ENCODE measurements at regions not wholly inside any gene's neighbourhood (a gene's known extent, or its start where the extent isn't known, plus 50 kb on each side); places are given as distances from the start of the nearest gene placed in this dataset.
"Not testable (repeated sequence)": the region's sequence is repeated elsewhere in the genome, so short reads cannot be mapped to it uniquely, and the experiment has no call there.

- POLR2A ChIA-PET = no interaction called here
- TF ChIP-seq LEF1 (IDR thresholded peaks at IDR 0.05; ENCODE audit: borderline replicate concordance) = no peak
- no peak for TF ChIP-seq FOXA1 (IDR thresholded peaks at IDR 0.05)
- no peak for DNase-seq (ENCODE audit: extremely low spot score)
- CTCF ChIA-PET = no interaction called here
Observed at GRCh38 chr16:86228713-86229112, 281.6 kb upstream of the FOXF1 start.

DNA sequence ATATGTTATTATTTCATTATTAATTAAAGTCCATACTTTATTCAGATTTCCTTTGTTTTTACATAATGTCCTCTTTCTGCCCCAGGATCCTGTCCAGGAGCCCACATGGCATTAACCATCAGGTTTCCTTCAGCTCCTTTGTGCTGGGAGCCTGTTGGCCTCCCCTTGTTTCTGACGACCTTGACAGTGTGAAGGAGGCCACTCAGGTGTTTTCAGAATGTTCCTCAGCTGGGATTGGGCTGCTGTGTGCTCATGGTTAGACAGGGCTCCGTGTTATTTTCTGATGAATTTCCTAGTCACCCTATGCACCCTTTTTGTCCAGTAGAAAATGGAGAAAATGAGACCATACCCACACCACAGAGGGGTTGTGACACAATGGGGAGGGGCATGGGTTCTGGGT is 281.0 kb upstream of the FOXF1 start:
- POLR2A ChIA-PET = no interaction called here
- no peak for DNase-seq (ENCODE audit: extremely low spot score)
- no peak for TF ChIP-seq FOXK2 (IDR thresholded peaks at IDR 0.05)
- no peak for TF ChIP-seq ARNT (IDR thresholded peaks at IDR 0.05)
- no peak for TF ChIP-seq HDGF (IDR thresholded peaks at IDR 0.05; ENCODE audit: borderline replicate concordance)
- no peak for TF ChIP-seq FOXM1 (IDR thresholded peaks at IDR 0.05; ENCODE audit: borderline replicate concordance)
- no peak for TF ChIP-seq LEF1 (IDR thresholded peaks at IDR 0.05; ENCODE audit: borderline replicate concordance)
- TF ChIP-seq ZNF384 (IDR thresholded peaks at IDR 0.05) = no peak
- no peak for TF ChIP-seq SP1 (IDR thresholded peaks at IDR 0.05)
- no peak for TF ChIP-seq CTBP1 (IDR thresholded peaks at IDR 0.05; ENCODE audit: borderline replicate concordance)
- TF ChIP-seq NFRKB (IDR thresholded peaks at IDR 0.05) = no peak
- TF ChIP-seq BHLHE40 (IDR thresholded peaks at IDR 0.05; ENCODE audit: borderline replicate concordance) = no peak
- TF ChIP-seq ELF4 (IDR thresholded peaks at IDR 0.05) = no peak
- TF ChIP-seq L3MBTL2 (conservative IDR thresholded peaks at IDR 0.05) = no peak
- TF ChIP-seq SUZ12 (IDR thresholded peaks at IDR 0.05) = no peak
- no peak for TF ChIP-seq TARDBP (IDR thresholded peaks at IDR 0.05)
- no peak for TF ChIP-seq FOXA1 (IDR thresholded peaks at IDR 0.05)
- TF ChIP-seq, protein P1, sequence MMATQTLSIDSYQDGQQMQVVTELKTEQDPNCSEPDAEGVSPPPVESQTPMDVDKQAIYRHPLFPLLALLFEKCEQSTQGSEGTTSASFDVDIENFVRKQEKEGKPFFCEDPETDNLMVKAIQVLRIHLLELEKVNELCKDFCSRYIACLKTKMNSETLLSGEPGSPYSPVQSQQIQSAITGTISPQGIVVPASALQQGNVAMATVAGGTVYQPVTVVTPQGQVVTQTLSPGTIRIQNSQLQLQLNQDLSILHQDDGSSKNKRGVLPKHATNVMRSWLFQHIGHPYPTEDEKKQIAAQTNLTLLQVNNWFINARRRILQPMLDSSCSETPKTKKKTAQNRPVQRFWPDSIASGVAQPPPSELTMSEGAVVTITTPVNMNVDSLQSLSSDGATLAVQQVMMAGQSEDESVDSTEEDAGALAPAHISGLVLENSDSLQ (IDR thresholded peaks at IDR 0.05) = no peak
- CTCF ChIA-PET = no interaction called here

- no peak for DNase-seq (ENCODE audit: extremely low spot score)
- CTCF ChIA-PET = no interaction called here
- POLR2A ChIA-PET = no interaction called here
- TF ChIP-seq SP1 (IDR thresholded peaks at IDR 0.05) = no peak
- TF ChIP-seq ARNT (IDR thresholded peaks at IDR 0.05) = no peak
- TF ChIP-seq HDGF (IDR thresholded peaks at IDR 0.05; ENCODE audit: borderline replicate concordance) = no peak
- TF ChIP-seq L3MBTL2 (conservative IDR thresholded peaks at IDR 0.05) = no peak
- no peak for TF ChIP-seq FOXM1 (IDR thresholded peaks at IDR 0.05; ENCODE audit: borderline replicate concordance)
- no peak for TF ChIP-seq ELF4 (IDR thresholded peaks at IDR 0.05)
- TF ChIP-seq CTBP1 (IDR thresholded peaks at IDR 0.05; ENCODE audit: borderline replicate concordance) = no peak
- no peak for TF ChIP-seq TARDBP (IDR thresholded peaks at IDR 0.05)
- no peak for TF ChIP-seq SUZ12 (IDR thresholded peaks at IDR 0.05)
- no peak for TF ChIP-seq BHLHE40 (IDR thresholded peaks at IDR 0.05; ENCODE audit: borderline replicate concordance)
- TF ChIP-seq FOXK2 (IDR thresholded peaks at IDR 0.05) = no peak
- TF ChIP-seq ZNF384 (IDR thresholded peaks at IDR 0.05) = no peak
- no peak for TF ChIP-seq LEF1 (IDR thresholded peaks at IDR 0.05; ENCODE audit: borderline replicate concordance)
- TF ChIP-seq, protein P1 (IDR thresholded peaks at IDR 0.05) = no peak
- no peak for TF ChIP-seq FOXA1 (IDR thresholded peaks at IDR 0.05)
- TF ChIP-seq NFRKB (IDR thresholded peaks at IDR 0.05) = no peak
Observed at GRCh38 chr16:86229866-86230656, 280.3 kb upstream of the FOXF1 start.

GRCh38 chr16:86231321-86231995 is 278.9 kb upstream of the FOXF1 start:
- POLR2A ChIA-PET = no interaction called here
- CTCF ChIA-PET = interaction anchor here (0.6 kb wide), 1 partner anchor 54 kb away, joined by 3 read pairs; no protein-coding TSS in a partner anchor
- DNase-seq (ENCODE audit: extremely low spot score) = no peak
- TF ChIP-seq L3MBTL2 (conservative IDR thresholded peaks at IDR 0.05) (no peak), NFRKB (IDR thresholded peaks at IDR 0.05) (no peak), FOXA1 (IDR thresholded peaks at IDR 0.05) (no peak)

DNA sequence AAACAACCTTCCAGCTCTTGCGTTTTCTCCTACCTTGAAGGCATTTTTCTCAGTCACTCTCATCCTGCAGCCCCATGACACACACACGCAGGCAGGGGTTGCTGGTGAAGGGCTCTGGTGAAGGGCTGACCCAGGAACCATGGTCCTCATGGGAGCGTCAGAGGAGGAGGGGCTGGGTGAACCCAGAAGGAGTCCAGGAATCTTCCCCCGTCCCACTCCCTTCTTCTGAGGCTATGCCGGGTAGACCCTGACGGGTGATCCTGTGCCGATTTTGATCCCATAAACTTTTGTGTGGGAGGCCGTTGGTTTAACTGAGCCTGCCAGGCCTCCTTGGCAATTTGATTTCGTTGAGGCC is 278.4 kb upstream of the FOXF1 start:
- ChIA-PET POLR2A (no interaction called here), CTCF (no interaction called here)
- no peak for TF ChIP-seq LEF1 (IDR thresholded peaks at IDR 0.05; ENCODE audit: borderline replicate concordance)
- no peak for TF ChIP-seq BHLHE40 (IDR thresholded peaks at IDR 0.05; ENCODE audit: borderline replicate concordance)
- no peak for TF ChIP-seq FOXA1 (IDR thresholded peaks at IDR 0.05)
- no peak for TF ChIP-seq ELF4 (IDR thresholded peaks at IDR 0.05)
- no peak for TF ChIP-seq CTBP1 (IDR thresholded peaks at IDR 0.05; ENCODE audit: borderline replicate concordance)
- no peak for TF ChIP-seq ZNF384 (IDR thresholded peaks at IDR 0.05)
- TF ChIP-seq SUZ12 (IDR thresholded peaks at IDR 0.05) = no peak
- no peak for TF ChIP-seq FOXM1 (IDR thresholded peaks at IDR 0.05; ENCODE audit: borderline replicate concordance)
- no peak for TF ChIP-seq TARDBP (IDR thresholded peaks at IDR 0.05)
- no peak for TF ChIP-seq NFRKB (IDR thresholded peaks at IDR 0.05)
- TF ChIP-seq, protein P1 (IDR thresholded peaks at IDR 0.05) = no peak
- TF ChIP-seq SP1 (IDR thresholded peaks at IDR 0.05) = no peak
- TF ChIP-seq FOXK2 (IDR thresholded peaks at IDR 0.05) = no peak
- TF ChIP-seq HDGF (IDR thresholded peaks at IDR 0.05; ENCODE audit: borderline replicate concordance) = no peak
- TF ChIP-seq ARNT (IDR thresholded peaks at IDR 0.05) = no peak
- no peak for TF ChIP-seq L3MBTL2 (conservative IDR thresholded peaks at IDR 0.05)
- no peak for DNase-seq (ENCODE audit: extremely low spot score)

GRCh38 chr16:86232496-86232895 is 277.8 kb upstream of the FOXF1 start:
- TF ChIP-seq HDGF (IDR thresholded peaks at IDR 0.05; ENCODE audit: borderline replicate concordance) (no peak), ELF4 (IDR thresholded peaks at IDR 0.05) (no peak), FOXM1 (IDR thresholded peaks at IDR 0.05; ENCODE audit: borderline replicate concordance) (no peak), L3MBTL2 (conservative IDR thresholded peaks at IDR 0.05) (no peak), FOXK2 (IDR thresholded peaks at IDR 0.05) (no peak)
- DNase-seq (ENCODE audit: extremely low spot score) = no peak
- ChIA-PET POLR2A (no interaction called here), CTCF (no interaction called here)

GRCh38 chr16:86233506-86233905 is 276.8 kb upstream of the FOXF1 start:
- DNase-seq (ENCODE audit: extremely low spot score); CTCF ChIA-PET; POLR2A ChIA-PET: not testable (repeated sequence)
